ENCODE measurements at regions not wholly inside any gene's neighbourhood (a gene's known extent, or its start where the extent isn't known, plus 50 kb on each side); places are given as distances from the start of the nearest gene placed in this dataset.

DNA sequence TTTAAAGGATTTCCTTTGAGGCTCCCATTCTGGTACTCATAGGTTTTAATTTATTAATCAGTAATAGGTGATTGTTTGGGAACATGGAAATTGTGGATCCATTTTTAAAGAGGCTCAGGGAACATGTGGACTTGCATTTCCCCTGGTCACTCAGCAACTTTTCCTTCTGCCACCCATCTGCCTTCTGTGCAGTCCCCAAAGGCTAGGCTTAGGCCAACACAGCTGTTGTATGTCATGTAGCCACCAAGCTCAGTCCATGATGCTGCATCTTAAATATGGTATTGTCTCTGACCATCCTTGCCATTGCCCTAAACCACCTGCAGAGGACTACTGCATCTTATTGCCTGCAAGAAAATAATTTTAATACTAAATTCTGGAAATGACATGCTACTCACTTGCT is 416.7 kb upstream of the SEMA6D start:
- DNase-seq (ENCODE audit: low read depth, low spot score) = no peak

DNA sequence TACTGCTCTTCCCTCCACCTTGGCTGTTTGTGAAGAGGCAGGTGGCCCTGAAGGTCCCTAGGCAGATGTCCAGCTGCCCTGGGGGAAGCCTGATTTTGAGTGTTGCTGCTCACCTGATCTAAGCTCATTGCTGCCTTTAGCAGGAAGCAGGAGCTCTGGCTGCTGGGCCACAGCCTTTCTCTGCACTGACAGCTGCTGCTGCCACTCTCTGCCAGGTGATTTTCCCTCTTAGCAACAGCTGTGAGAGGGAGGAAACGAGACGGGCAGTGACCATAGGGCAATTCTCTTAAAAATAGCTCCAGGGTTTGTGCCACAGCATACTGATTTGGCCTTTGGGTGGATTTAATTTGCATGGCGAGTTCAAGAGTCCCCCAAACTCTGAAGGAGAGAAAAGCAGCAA is 415.8 kb upstream of the SEMA6D start:
- no peak for DNase-seq (ENCODE audit: low read depth, low spot score)

DNA sequence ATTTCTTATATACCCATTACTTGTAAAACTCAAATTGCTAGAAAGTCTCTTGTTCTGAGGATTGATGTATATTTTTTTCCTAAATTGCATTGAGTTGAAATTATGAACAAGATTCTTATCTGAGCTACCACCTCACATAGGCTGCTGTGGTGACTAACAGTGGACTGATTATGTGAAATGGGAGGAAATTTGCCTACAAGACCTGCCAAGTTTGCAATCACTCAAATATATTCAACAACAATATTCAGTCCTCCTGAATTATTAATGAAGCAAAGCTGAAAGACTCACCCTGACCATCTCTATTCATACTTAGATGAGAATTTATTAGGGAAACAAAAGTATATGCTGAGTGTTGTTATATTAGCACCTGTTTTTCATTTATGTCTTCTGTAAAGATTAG is 412.6 kb upstream of the SEMA6D start:
- no peak for DNase-seq (ENCODE audit: low read depth, low spot score)

DNA sequence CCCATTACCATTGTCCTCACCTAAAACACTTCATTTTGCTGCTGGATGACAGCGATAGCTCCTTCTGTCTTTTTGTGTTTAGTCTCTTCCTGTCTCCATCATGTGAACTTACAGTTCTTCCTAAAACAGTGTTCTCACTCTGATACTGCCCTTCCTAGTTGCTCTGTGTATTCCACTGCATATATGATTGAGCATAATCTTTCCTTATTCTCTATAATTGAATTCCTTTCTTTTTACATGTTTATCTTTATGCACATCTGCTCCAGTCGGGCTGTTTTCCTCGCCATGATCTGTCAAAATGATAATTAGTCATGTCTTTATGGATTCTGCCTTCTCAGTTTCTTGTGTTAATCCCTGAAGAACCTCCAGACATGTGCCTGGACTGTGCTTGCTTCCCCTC is 405.1 kb upstream of the SEMA6D start:
- no peak for DNase-seq (ENCODE audit: low read depth, low spot score)

DNA sequence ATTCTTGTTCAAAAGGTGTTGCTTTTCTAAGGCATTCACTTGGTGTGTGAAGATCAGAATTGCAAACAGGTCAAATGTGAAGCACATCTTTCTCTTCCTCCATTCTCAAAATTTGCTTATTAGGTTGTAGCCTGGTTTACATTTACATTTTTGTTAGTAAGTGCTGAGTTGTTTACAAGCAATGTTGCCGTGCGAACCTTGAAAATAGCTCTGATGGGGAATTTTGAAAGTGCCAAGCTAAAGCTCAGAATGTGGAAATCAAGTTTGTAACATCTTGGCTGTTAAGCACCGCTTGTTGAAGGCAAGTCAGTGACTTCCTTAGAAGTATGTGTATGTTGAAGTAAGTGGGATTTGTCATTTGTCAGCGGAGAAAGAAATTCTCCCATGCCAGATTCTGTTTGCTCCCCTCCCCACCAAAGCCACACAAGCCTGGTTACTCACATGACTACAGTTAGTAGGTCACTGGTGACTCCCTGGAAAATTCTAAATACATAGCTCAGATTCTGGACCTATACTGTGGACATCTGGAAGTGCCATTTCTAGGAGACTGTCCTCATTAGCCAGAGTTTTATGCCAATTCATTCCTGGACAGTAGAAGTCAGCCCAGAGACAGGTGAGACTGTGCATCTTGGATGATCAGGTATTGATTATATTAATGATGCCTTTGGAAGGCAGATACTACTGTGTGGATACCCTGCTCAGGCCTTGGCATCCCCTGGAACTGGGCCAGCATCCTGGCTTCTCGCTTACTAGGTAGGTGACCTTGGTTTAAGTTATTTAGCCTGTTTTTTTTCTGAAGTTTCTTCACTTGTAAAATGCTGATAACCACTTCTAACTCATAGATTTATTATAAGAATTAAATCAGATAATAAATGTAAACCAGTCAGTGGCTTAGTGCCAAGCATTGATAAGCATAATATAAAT is 390.6 kb upstream of the SEMA6D start:
- no peak for DNase-seq (ENCODE audit: low read depth, low spot score)

DNA sequence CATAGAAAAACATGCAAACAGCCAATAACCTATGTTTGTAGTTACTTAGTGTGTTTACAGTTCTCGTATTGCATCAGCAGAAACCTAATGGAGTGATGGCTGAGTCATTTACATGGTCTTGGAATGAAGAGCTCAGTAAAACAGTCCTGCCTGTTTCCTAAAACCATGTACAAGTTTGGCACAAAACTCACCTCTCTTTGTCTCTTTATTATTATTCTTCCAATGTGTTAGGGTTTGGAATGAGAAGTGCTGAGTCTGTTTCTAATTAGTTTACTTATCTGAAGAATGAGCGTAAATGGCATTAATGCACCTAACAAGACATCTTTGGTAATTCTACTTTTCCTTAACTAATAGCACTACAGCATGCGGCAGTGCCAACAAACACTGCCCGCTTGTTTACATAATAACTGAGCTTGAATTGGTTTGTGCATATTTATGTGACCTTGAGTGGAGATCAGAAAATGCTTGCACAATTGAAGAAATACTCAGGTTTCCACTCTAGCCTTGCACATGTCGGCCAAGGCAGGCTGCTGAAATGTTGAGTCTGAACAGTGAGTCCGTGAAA is 385.4 kb upstream of the SEMA6D start:
- no peak for DNase-seq (ENCODE audit: low read depth, low spot score)

DNA sequence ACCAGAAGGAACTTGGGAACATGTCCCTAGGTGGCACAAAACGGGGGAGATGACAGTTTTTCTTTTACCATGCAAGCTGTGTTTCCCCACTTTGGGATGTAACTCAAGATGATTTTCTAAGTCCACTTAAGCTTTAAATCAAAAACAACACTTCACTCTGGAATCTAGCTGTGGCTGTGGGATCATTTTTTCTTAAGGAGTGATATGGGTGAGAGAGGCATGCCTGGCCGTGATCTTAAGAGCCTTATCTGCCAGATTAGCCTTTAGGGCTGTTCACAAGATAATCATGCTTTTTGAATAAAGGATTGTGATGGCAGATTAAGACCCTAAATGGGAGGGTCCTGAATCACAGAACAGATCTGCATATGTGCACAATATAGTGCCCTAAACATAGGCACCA is 384.8 kb upstream of the SEMA6D start:
- no peak for DNase-seq (ENCODE audit: low read depth, low spot score)

DNA sequence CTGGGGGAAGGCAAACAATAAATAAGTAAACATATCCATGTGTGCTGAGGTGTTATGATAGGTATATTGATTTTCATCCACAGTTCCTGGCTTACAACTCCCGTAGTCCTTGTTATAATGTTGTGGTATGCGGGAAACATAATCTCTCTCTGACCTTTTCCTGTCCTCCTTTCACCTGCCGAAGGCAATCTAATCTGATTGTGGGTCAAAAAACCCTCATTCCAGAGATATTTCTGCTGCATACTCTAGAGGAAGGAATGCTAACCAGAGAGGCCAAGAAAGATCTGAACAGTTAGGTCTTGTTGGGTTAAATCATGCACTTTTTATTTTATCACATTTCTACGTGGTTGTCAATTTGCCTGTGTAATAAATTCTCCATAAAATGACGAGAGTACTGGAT is 383.6 kb upstream of the SEMA6D start:
- no peak for DNase-seq (ENCODE audit: low read depth, low spot score)

DNA sequence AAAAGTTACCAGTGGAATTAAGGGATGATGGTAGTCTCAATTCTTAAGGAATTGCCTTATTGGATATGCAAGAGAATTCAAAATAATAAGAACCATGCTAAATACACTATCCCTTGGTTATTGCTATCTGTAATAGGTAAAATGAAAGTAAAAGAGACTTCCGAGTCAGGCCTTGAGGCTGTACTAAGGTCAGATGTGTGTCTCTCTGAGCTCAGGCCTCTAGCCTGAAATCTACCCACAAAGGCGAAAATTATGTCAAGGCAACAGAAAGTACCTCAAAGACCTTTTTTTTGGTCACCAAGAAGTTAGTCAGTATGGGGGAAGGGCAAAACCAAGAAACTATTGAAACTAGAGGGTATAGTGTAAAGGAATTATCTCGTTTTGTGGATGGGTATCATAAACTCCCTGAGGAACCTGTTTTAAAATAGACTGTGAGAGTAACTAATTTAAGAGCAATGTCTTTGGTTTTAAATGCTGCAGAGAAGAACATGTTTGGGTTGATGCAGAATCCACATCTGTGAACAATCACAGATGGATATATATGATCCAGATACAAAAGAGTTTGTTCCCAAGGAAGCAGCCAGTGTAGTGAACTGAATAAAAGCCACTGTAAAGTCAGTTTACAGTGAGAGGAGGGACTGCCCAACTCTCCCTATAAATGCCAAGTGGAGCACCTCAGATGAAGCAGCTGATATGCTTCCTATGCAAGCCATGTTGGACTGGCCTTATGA is 382.3 kb upstream of the SEMA6D start:
- DNase-seq (ENCODE audit: low read depth, low spot score) = no peak

DNA sequence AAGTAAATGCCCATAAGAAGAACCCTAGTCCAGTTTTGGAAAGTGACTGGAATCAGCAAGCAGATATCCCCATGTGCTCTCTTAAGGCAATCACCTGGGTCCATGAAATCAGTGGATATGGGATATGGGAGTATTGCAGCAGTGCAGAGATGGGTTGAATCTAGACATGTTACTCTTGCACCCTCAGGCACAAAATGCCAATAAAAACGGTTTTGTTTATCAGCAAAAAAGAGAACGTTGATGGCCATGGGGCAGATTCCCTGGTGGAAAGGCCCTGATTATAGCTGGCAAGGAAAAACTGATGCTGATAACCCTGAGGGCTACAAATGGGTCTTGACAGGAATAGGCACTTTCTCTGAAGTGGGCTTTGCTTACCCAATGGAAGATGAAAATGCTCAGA is 380.2 kb upstream of the SEMA6D start:
- DNase-seq (ENCODE audit: low read depth, low spot score) = no peak

DNA sequence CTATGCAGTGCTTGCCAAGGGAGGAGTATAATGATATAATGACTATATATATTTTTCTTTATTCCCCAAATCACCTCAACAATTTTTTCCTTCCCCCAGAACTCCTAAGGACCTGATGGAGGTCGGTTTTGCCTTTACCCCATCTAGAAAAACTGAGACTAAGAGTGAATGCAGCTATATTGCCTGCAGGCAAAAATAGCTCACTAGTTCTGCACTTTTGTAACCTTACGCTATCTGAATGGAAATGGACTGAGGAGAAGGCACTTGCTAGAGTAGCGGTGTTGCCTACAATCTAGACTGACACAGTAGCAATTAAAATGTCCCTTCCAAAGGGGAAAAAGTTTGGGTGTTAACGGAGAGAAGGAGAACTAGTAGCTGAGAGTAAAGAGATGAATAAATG is 379.5 kb upstream of the SEMA6D start:
- no peak for DNase-seq (ENCODE audit: low read depth, low spot score)

DNA sequence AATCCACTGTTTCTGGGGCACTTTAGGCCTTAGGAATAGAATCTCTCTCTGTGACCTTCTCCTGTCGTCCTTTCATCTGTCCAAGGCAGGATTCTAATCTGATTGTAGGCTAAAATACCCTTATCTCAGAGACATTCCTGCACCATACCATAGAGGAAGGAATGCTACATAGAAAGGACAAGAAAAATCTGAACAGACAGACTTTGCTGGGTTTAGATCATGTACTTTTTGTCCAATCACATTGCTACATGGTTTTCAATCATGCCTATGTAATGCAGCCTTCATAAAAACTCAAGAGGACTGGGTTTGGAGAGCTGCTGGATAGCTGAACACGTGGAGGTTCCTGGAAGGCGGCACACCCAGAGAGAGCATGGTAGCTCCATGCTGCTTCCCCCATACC is 378.5 kb upstream of the SEMA6D start:
- DNase-seq (ENCODE audit: low read depth, low spot score) = no peak

DNA sequence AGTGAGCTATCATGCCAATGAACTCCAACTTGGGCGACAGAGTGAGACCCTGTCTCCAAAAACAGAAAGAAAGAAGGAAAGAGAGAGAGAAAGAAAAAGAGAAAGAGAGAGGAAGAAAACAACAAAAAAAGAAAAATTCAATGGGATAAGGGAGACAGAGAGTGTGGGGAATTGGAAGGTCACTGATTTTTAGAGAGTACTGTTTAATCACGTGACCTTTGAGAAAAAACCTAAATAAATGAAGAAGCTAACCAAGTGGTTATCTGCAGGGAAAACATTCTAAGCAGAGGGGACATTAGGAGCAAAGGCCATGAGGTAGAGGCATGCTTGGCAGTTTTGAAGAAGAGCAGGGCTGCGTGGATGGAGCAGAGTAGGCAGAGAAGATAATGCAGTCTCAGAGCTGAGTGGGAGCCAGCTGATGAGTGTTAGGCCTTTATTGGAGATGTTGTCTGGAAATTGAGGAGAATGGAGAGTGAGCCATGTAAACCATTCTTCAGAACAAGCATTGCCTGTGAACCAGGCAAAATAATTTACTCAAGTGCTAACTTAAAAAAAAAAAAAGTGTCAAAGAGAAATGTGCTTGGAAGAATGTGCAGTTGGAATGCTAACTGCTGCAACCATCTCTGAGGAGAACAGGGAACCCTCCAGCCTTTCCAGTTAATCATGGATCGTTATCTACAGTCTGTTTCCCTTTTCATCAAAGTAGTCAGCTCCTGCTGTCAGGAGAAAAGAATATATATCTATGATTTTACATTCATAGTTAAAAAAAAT is 377.3 kb upstream of the SEMA6D start:
- no peak for DNase-seq (ENCODE audit: low read depth, low spot score)

DNA sequence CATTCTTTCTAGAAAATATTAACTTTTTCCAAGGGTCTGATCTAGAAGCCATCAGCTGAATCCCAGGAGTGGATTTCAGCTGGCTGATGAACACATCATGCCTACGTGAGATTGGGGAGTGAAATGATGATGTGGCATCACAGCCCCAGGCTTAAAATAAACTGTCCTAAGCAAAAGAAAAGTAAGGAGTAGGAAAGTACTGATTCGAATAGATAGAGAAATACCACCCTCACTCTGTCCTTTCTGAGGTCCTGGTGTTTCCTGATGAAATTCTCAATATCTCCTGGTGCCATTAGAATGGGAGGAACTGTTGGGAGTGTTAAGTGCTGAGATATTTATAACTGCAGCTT is 376.8 kb upstream of the SEMA6D start:
- no peak for DNase-seq (ENCODE audit: low read depth, low spot score)

DNA sequence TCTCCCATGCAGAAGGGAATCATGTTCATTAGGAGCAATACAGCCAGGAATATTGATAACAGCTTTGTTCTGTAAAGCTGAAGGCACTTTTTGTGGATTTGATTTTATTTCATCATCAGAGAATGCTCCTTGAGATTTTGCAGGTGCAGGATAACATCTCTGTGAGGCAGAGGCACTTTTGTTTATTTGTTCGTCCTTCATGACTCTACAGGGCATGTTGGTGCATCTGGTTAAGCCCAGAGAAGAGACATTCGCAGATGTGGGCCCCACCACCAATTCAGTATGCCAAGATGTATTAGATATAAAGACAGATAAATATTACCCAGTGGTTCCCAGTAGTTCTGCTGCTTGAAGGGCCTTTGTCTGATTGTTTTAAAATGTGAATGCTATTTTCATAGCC is 368.1 kb upstream of the SEMA6D start:
- no peak for DNase-seq (ENCODE audit: low read depth, low spot score)

DNA sequence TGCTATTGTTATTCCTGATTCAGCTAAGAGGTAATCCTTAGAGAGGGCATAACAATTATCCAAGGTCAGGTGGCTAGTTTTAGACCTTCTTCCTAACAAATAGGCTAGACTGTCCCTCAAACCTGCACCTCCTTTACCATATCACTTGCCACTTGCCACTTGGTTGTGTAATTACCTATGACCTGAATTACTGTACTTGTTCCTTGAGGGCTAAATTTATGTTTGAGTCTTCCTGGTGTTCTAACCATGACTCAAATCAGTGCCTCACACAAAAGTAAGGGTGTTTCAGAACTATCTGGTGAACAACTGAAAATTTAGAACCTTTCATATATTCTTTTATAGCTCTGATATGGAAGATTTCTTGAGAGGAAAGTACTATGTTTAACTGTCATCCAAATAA is 365.8 kb upstream of the SEMA6D start:
- no peak for DNase-seq (ENCODE audit: low read depth, low spot score)

DNA sequence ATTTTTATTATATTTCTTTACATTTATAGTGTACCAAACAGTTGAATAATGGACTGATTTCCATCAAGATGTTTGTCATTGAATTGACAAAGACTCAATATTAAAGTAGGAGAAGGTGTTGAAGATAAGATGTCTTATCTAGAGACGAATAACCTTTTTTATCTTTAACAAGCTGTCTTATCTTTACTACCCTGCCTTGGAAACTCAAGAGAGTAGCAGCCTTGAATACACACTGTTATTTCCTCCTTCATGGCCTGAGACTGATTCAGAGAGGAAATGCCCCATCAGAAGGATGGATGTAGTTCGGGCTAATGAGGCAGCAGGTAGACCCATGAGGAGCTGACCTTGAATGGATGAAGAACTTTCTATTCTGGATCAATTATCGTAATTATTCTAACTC is 365.1 kb upstream of the SEMA6D start:
- DNase-seq (ENCODE audit: low read depth, low spot score) = no peak

DNA sequence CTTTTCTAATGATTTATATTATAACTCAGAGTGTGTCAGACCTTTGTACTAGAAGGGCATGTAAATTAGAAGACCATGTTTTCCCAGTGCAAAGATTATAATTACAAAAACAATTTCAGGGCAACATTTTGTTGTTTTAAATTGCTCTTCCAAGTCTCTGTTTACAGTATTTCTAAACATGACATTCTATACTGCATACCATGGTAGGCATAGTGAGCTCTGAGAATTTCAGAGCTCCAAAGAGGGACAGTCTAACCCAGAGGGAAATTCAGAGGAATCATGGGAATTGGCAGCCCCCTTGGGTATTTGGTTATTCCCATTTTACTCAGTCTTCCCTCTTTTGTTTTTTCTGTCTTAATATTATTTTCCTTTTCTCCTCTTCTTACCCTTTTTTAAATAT is 361.5 kb upstream of the SEMA6D start:
- DNase-seq (ENCODE audit: low read depth, low spot score) = no peak

DNA sequence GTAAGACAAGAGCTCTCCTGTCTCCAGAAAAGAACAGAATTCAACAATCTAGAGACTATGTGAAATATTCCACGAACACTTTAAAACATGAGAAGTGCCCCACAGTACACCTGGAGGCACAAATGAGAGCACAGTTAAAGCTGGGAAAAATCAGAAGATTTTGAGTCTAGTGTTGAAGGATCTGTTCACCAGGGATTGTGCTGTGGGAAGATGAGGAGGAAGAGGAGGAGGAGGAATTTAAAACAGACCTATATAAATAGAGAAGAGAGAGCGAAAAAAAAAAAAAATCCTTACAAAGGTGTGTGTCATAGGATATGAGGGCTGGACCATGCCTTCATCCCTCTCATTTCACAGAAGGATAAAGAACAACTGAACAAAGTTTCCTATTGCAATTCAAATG is 361.0 kb upstream of the SEMA6D start:
- no peak for DNase-seq (ENCODE audit: low read depth, low spot score)

DNA sequence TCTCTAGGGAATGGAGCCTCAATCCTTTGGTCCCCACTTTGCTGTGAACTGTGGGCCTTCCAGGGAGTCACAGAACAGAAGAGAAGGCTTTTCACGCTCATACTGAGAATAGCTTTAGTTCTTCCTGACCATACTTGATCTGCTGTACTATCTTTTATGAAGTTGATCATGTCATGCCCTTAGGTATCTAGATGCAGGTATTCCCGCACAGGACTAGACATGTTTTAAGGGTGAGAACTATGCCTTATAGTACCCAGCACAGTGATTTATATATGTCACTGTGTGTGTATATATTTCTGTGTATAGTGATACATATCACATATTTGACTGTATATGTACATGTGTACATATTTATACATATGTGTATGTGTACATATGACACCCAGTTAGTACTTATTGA is 358.4 kb upstream of the SEMA6D start:
- DNase-seq (ENCODE audit: low read depth, low spot score) = no peak

DNA sequence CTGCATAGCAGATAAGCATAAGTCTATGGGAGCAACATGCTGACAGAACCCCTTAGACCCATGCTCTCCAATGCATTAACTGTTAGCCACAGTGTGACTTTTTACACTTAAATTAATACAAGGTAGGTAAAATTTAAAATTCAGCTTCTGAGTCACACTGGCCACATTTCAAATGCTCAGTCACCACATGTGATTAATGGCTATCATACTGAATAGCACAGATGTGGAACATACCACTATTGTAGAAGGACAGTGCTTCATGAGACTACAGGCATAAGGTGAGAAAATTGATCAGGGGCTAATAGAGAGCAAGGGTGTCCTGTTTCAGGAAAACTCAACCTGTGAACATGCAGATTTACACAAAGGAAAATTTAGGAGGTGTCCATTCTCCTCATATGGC is 357.0 kb upstream of the SEMA6D start:
- no peak for DNase-seq (ENCODE audit: low read depth, low spot score)
